WTC11 (cell line): ENCODE measurements at regions not wholly inside any gene's neighbourhood (a gene's known extent, or its start where the extent isn't known, plus 50 kb on each side); places are given as distances from the start of the nearest gene placed in this dataset.

Experiments
- CREM ChIP-seq: sonication (generic); formaldehyde crosslinking; IDR thresholded peaks from 2 replicates; pipeline ENCODE4 v1.8.1; 2022; ENCODE audit warnings: mild to moderate bottlenecking, missing genetic modification reagents, moderate library complexity
- IRF2 ChIP-seq: sonication (generic); formaldehyde crosslinking; IDR thresholded peaks from 2 replicates; pipeline ENCODE4 v1.8.0; 2022; ENCODE audit warnings: low read depth, missing genetic modification reagents, borderline replicate concordance
- NFYB ChIP-seq: sonication (generic); formaldehyde crosslinking; conservative IDR thresholded peaks from 2 replicates; pipeline ENCODE4 v1.8.0; 2022; ENCODE audit warnings: low read depth, missing genetic modification reagents
- OVOL2 ChIP-seq: fragments of 250-450 bp; sonication (Bioruptor Pico); IDR thresholded peaks from 2 replicates; pipeline ENCODE4 v1.9.0; 2021; ENCODE audit warnings: mild to moderate bottlenecking, borderline replicate concordance
- TP53 ChIP-seq: sonication (generic); formaldehyde crosslinking; IDR thresholded peaks from 2 replicates; pipeline ENCODE4 v1.8.1; 2023; ENCODE audit warnings: mild to moderate bottlenecking, missing genetic modification reagents
- ZBTB21 ChIP-seq: sonication (generic); formaldehyde crosslinking; IDR thresholded peaks from 2 replicates; pipeline ENCODE4 v1.8.1; 2023; ENCODE audit warnings: mild to moderate bottlenecking, missing genetic modification reagents, borderline replicate concordance
- ZNF138 ChIP-seq: sonication (generic); formaldehyde crosslinking; conservative IDR thresholded peaks from 2 replicates; pipeline ENCODE4 v1.8.1; 2022; ENCODE audit warnings: mild to moderate bottlenecking, moderate library complexity, missing genetic modification reagents
- ZNF232 ChIP-seq: sonication (generic); formaldehyde crosslinking; IDR thresholded peaks from 2 replicates; pipeline ENCODE4 v1.8.0; 2022; ENCODE audit warnings: mild to moderate bottlenecking, missing genetic modification reagents
- TF ChIP-seq, protein P1 (sequence below): fragments of 200-600 bp; IDR thresholded peaks from 2 replicates; pipeline ENCODE4 v1.8.0; 2022; ENCODE audit warnings: antibody characterized with exemption
- TF ChIP-seq, protein P2 (sequence below): sonication (generic); formaldehyde crosslinking; conservative IDR thresholded peaks from 2 replicates; pipeline ENCODE4 v1.8.1; 2022; ENCODE audit warnings: mild to moderate bottlenecking, missing genetic modification reagents

DNA sequence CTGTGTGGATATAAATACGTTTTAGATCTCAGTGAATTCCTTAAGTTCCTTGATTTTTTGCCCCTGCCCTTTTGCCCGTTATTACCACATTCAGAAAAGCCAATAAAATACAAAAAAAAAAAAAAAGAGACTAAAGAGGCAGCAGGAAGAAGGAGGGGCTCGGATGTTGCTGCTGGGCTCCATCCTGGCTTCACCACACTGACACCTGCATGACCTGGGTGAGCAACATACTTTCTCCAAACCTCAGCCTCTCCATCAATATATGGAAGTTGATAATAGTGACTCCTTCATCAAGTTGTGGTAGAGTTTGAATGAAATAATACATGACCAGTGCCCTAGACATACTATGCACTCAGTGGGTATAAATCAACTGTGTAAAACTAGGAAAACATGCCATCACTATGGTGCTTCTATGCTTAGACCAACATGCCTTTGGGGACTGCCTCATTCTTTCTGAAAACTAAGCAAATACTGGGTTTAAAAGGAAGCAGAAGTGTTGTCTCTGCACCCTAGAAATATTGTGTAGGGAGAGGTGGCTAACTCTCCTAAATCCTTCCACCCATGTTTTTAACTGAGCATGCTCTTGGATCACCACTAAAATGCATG lies 243.0 kb downstream of the PIK3R1 start:
- TF ChIP-seq, protein P1, sequence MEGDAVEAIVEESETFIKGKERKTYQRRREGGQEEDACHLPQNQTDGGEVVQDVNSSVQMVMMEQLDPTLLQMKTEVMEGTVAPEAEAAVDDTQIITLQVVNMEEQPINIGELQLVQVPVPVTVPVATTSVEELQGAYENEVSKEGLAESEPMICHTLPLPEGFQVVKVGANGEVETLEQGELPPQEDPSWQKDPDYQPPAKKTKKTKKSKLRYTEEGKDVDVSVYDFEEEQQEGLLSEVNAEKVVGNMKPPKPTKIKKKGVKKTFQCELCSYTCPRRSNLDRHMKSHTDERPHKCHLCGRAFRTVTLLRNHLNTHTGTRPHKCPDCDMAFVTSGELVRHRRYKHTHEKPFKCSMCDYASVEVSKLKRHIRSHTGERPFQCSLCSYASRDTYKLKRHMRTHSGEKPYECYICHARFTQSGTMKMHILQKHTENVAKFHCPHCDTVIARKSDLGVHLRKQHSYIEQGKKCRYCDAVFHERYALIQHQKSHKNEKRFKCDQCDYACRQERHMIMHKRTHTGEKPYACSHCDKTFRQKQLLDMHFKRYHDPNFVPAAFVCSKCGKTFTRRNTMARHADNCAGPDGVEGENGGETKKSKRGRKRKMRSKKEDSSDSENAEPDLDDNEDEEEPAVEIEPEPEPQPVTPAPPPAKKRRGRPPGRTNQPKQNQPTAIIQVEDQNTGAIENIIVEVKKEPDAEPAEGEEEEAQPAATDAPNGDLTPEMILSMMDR = no peak
- TF ChIP-seq IRF2 (CRISPR knock-in tag) (no peak), ZNF138 (CRISPR knock-in tag) (no peak), ZNF232 (no peak), CREM (no peak), OVOL2 (CRISPR knock-in tag) (no peak), ZBTB21 (CRISPR knock-in tag) (no peak), NFYB (CRISPR knock-in tag) (no peak), TP53 (CRISPR knock-in tag) (no peak)
- TF ChIP-seq, protein P2, sequence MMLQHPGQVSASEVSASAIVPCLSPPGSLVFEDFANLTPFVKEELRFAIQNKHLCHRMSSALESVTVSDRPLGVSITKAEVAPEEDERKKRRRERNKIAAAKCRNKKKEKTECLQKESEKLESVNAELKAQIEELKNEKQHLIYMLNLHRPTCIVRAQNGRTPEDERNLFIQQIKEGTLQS (CRISPR knock-in tag) = no peak
